ENCODE measurements at regions not wholly inside any gene's neighbourhood (a gene's known extent, or its start where the extent isn't known, plus 50 kb on each side); places are given as distances from the start of the nearest gene placed in this dataset.

- TF ChIP-seq PATZ1 (CRISPR knock-in tag; IDR thresholded peaks at IDR 0.05; ENCODE audit: borderline replicate concordance), result no peak
- no peak for TF ChIP-seq ARNTL (CRISPR knock-in tag; IDR thresholded peaks at IDR 0.05; ENCODE audit: borderline replicate concordance, low read depth)
- TF ChIP-seq, protein P1, sequence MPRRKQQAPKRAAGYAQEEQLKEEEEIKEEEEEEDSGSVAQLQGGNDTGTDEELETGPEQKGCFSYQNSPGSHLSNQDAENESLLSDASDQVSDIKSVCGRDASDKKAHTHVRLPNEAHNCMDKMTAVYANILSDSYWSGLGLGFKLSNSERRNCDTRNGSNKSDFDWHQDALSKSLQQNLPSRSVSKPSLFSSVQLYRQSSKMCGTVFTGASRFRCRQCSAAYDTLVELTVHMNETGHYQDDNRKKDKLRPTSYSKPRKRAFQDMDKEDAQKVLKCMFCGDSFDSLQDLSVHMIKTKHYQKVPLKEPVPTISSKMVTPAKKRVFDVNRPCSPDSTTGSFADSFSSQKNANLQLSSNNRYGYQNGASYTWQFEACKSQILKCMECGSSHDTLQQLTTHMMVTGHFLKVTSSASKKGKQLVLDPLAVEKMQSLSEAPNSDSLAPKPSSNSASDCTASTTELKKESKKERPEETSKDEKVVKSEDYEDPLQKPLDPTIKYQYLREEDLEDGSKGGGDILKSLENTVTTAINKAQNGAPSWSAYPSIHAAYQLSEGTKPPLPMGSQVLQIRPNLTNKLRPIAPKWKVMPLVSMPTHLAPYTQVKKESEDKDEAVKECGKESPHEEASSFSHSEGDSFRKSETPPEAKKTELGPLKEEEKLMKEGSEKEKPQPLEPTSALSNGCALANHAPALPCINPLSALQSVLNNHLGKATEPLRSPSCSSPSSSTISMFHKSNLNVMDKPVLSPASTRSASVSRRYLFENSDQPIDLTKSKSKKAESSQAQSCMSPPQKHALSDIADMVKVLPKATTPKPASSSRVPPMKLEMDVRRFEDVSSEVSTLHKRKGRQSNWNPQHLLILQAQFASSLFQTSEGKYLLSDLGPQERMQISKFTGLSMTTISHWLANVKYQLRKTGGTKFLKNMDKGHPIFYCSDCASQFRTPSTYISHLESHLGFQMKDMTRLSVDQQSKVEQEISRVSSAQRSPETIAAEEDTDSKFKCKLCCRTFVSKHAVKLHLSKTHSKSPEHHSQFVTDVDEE (CRISPR knock-in tag; IDR thresholded peaks at IDR 0.05), result no peak
- TF ChIP-seq TCF4 (CRISPR knock-in tag; IDR thresholded peaks at IDR 0.05; ENCODE audit: borderline replicate concordance), result no peak
- TF ChIP-seq TOX (CRISPR knock-in tag; IDR thresholded peaks at IDR 0.05; ENCODE audit: borderline replicate concordance), result no peak
- no peak for TF ChIP-seq CSDC2 (CRISPR knock-in tag; IDR thresholded peaks at IDR 0.05)
- TF ChIP-seq OSR1 (CRISPR knock-in tag; IDR thresholded peaks at IDR 0.05), result no peak
- no peak for TF ChIP-seq ZFP3 (CRISPR knock-in tag; IDR thresholded peaks at IDR 0.05)
Observed at GRCh38 chr9:26166537-26166936, 488.3 kb upstream of the TUSC1 start.

Measured in SK-N-SH treated with all-trans-retinoic acid at 6 μM for 48 hours (cell line).